GM19452 (cell line): ENCODE measurements at regions not wholly inside any gene's neighbourhood (a gene's known extent, or its start where the extent isn't known, plus 50 kb on each side); places are given as distances from the start of the nearest gene placed in this dataset.

Experiments used
- ATAC-seq: cut with Tn5 transposase; IDR thresholded peaks from one replicate; pipeline ENCODE4 v1.9.1; 2021; ENCODE audit not compliant: unreplicated experiment

DNA sequence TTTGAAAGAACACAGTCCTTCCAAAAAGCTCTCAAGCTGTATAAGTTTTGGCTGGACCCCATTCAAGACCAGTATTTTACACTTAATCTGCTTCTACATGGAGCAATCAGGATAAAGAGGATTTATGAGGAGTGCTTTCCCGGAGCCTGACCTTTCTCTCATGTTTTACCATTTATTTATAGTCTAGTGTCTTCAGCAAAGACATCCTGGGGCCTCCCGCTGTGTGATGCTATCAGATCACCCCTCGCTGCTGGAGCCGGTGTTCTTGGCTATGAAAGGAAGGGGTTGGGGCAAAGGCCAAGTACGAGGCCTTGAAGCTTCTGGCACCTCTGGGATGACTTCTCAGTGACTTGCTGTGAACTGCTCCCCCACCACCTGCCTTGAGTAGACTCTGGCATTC is 189.6 kb downstream of the ADAMTS15 start:
- no peak for ATAC-seq

GRCh38 chr11:130638624-130639023 is 190.2 kb downstream of the ADAMTS15 start:
- ATAC-seq: no peak

DNA sequence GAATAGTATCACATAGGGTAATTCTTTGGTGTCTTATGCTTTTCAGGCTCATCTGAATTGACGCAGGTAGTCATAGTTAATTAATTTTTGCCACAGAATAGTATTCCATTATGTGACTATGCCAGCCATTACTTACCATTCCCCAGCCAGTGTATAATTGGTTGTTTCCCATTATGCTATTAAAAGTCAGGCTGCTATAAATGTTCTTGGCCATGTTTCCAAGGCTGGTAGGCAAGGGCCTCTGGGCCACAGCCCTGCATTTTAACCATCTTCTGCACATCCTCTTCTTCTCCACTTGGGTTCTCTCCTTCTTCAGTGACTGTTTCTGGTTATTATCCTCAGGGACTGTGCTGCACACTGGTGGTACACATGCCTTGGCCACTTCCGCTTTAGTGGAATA is 190.9 kb downstream of the ADAMTS15 start:
- ATAC-seq: no peak

DNA sequence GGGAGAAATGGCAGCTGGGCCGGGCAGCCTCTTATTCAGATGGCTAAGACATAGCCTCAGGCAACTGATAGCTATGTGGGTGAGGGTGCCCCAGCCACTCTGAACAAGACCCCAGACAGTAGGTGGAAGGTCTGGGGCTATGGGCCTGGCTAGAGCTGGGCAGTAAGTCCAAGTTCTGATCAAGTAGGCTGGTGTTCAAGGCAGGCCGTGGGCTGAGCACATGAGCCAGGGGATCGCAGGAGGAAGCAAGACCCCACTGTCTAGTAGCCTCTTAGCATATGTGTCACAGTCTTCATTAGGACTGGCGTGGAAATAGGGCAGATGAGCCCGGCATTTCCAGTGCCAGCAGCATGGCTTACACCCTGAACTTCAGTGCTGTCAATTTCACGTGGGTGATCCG is 192.1 kb downstream of the ADAMTS15 start:
- no peak for ATAC-seq

DNA sequence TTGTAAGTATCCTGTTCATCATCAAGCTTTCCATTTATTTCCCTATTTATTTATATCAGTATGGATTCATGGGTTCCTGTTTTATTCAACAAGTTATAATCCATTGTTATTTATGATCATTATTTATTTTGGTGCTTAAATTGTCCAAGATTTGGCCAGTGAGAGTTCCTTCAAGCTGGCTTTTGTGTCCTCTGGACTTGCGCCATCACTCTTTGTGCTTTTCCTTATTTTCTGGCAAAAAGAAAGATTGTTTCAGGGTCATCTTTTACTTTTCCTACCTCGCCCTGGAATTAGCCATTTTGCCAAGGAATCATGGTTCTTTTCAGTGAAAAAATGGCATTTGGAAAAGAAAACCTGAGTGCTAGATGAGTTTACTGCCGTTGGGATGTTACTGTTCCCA is 193.4 kb downstream of the ADAMTS15 start:
- no peak for ATAC-seq

DNA sequence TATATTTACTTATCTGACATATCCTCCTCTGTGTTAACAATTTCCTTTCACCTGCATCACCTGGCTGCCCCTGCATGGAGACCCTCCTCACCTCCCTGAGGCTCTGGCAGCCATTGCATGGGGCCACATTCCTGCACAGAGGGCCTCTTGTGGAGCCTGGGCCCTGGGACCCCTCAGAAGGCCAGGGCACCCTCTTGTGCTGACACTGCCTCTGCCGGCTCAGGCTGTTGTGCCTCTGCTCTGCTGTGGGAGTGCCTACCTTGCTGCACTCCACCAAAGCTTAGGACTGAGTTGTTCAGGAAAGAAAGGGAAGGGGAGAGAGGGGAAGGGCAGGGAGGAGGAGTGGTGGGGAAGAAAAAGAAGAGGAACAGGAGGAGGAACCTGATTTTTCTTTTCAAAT is 194.5 kb downstream of the ADAMTS15 start:
- no peak for ATAC-seq

- ATAC-seq: no peak
Observed at GRCh38 chr11:130644187-130644586, 195.7 kb downstream of the ADAMTS15 start.

DNA sequence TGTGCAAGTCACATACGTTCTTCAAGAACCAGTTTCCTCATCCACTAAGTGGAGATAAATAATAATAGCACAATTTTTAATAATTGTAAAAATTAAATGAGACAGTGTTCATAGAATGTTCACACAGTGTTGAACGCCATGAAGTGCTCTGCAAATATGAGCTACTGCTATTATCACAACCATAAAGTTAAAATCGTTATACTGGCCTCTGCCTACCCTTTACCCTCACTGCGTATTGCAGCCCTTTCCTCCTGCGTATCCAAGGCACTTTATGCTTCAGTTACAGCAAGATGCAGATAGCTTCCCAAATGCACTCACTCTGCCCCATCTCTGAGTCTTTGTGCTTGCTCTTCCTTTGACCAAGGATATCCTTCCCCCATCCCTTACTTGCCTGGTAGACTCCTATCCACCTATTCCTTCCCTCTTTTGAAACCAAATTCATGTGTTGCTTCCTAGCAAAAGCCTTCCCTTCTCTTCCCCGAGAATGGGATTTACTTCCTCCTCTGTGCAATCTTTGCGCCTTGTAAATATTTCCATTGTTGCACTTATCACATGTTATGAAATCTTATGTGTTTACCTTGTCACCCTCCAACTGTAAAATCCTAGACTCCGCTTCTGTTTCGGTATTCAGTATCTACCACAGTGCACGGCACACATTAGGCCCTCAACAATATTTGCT is 196.9 kb downstream of the ADAMTS15 start:
- no peak for ATAC-seq

- ATAC-seq: no peak
Observed at GRCh38 chr11:130645843-130646197, 197.4 kb downstream of the ADAMTS15 start.

- ATAC-seq: no peak
Observed at GRCh38 chr11:130646881-130647280, 198.4 kb downstream of the ADAMTS15 start.

DNA sequence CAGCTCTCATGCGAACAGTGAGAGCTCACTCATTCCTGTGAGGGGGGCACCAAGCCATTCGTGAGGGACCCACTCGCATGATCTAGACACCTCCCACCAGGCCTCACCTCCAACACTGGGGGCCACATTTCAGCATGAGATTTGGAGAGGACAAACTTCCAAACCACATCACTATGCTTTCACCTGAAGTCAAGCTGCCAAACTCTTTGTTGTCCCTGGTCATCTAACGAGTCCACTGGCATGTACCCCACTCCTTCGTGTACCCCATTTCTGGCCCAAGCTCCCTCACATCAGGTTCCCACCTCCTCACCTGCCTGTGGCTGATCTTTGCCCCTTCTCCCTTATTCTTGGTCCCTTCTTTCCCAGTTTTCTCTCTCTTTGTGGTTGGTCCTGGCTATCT is 198.9 kb downstream of the ADAMTS15 start:
- ATAC-seq: no peak

DNA sequence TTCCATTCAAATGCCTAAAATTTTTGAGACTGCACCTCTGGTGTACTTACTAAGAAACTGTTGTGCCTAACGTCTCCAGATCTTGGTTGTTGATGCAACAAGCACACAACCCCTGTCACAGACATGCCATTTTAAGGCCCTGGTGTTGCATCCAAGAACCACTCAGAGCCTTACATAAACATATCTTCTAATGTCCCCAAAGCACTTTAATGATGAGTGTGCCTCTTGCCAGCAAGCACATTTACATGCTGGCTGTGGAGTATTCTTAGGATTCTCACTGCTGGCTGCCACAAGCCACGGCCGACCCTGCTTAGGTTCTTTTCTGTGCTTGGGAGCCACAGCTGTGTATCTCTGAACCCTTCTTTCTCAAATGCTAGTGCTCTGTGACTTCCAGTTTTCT is 201.4 kb downstream of the ADAMTS15 start:
- ATAC-seq: no peak

DNA sequence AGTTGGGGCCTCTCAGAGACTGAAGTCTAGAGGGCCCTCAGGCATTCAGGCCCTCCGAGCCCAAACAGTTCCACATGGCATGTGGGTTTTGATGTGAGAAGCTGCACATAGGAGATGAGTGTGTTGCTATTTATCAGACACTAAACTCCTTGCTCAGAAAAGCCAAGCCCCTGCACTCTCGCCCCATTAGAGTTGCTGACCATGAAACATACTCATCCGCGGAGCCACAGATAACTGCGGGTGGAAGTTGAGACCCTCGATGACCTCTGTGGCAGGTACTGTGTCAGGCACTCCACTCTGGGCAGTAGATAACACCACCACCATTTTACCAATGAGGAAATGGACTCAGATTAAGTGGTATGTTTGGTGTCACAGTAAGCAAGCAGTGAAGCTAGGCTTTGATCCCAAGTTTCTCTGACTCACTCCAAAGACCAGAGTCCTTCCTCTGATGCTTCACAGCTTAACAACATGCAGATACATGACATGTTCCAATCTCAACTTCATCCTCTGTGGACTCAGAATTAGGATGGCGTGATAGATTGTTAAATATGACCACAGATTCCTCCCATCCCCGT is 202.1 kb downstream of the ADAMTS15 start:
- ATAC-seq: no peak

DNA sequence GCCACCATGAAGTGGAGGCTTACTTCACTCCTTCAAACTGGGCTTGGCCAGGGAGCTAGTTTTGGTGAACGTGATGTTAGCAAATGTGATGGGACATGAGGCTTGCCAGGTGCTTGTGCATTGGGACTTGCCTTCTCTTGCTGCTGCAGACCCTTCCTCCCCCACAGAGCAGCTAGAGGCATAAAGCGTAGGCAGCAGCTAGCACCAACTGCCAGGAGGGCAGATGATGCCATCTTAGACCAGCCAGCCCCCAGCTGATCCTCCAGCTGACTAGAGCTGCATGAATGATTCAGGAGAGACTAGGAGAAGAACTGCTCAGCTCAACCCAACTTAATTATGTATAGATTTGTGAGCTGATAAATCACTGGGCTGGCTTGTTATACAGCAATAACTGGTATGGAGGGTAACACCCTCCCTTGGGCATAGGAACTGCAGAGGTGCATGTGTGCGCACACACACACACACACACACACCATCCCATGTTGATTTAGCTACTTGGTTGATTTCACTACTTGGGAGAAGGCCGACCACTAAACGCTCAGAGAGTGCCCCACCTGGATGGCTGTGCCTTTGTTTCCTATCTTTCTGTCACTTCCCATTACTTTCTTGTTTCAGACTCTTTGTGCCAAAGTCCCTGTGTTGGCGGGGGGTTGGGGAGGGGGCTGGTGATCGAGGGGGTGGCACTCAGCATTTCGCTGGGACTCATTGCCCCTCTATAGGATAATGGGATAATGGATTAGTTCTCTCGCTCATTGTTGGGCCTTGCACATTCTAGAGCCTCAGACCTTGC is 202.8 kb downstream of the ADAMTS15 start:
- ATAC-seq: no peak

DNA sequence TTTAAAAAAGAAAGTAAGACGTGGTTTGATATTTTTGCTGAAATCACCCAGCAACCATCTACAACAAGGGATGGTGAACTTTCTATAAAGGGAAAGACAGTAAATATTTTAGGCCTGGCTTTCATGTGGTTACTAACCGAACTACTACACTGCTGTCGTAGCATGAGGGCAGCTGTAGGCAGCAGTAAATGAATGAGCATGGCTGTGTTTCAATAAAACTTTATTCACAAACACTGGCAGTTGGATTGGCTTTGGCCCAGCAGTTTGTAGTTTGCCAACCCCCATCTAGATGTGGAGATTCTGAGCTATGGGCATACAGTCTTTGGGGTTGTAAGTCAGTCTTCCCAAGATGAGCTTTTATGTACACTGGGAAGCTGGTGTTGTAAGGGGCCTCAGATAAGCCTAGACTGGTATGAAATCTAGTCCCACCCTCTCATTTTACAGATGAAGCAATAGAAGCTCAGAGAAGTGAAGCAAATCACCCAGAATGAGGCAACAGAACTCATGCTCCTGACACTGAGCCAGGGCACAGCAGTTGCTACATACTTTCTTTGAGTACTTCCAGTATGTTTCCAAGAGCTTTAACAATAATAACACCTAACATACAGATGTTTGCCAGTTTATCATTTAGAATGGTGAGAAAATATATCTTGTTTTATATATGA is 204.4 kb downstream of the ADAMTS15 start:
- no peak for ATAC-seq

GRCh38 chr11:130653838-130654636 is 205.6 kb downstream of the ADAMTS15 start:
- ATAC-seq: no peak

DNA sequence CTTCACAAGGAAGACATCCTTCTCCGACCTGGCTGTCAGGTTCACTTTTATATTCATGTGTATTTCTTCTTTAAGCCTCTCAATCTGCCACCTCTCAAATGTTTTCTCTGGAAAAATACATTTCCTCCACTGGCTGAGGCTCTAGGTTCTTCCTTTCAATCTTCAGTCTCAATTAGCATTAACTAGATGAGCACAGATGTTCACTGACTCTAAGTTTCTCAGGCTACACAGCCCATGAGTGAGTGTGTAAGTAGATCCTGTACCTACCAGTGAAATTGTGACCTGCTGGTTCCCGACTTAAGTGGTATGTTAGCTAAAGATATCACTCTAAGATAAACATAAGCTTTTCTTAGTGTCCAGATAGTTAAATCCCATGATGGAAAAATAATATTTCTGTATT is 206.9 kb downstream of the ADAMTS15 start:
- ATAC-seq: no peak

GRCh38 chr11:130666781-130667251 is 218.4 kb downstream of the ADAMTS15 start:
- no peak for ATAC-seq

DNA sequence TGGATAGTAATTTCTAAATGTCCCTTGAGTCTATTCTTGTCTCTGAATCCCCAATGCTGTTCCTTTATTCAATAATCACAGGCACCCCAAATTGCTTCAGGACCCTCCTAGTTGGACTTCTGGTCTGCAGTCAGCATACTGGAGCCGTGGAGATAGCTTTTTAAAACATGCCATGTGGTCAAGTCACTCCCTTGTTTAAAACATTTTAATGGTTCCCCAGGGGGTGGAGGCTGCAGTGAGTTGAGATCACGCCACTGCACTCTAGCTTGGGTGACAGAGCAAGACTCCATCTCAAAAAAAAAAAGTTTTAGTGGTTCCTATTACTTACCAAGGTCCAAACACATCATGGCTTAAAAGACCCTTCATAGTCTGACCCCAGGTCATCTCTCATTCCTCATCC is 220.3 kb downstream of the ADAMTS15 start:
- no peak for ATAC-seq

GRCh38 chr11:130670200-130670599 is 221.8 kb downstream of the ADAMTS15 start:
- no peak for ATAC-seq
